Suprapubic skin (tissue), 4 donors: ENCODE measurements at regions not wholly inside any gene's neighbourhood (a gene's known extent, or its start where the extent isn't known, plus 50 kb on each side); places are given as distances from the start of the nearest gene placed in this dataset.

Source experiments
- DNase-seq, 2 donors: peaks; one replicate each; pipeline ENCODE4 v3.0.0-alpha.2; 2019; ENCODE audit warnings: low spot score in 2 of 2
- H3K27ac ChIP-seq: fragments of 200-600 bp; sonication (generic); one replicate; pipeline ENCODE4 v1.5.1; 2019
- H3K27me3 ChIP-seq: fragments of 200-600 bp; sonication (generic); one replicate; pipeline ENCODE4 v1.5.1; 2019
- H3K36me3 ChIP-seq: fragments of 200-600 bp; sonication (generic); one replicate; pipeline ENCODE4 v1.5.1; 2019
- H3K4me1 ChIP-seq: fragments of 200-600 bp; sonication (generic); one replicate; pipeline ENCODE4 v1.5.1; 2019
- H3K4me3 ChIP-seq: fragments of 200-600 bp; sonication (generic); one replicate; pipeline ENCODE4 v1.5.1; 2019; ENCODE audit warnings: mild to moderate bottlenecking
- H3K9me3 ChIP-seq: fragments of 200-600 bp; sonication (generic); one replicate; pipeline ENCODE4 v1.5.1; 2019
- EP300 ChIP-seq: sonication (generic); formaldehyde crosslinking; IDR thresholded peaks from one replicate; pipeline ENCODE4 v1.6.1; 2017; ENCODE audit warnings: antibody characterized with exemption
- POLR2A ChIP-seq, 2 donors: fragments of 450-650 bp; IDR thresholded peaks; one replicate each; pipeline ENCODE4 v1.6.1; 2017; ENCODE audit warnings: antibody characterized with exemption in 2 of 2, mild to moderate bottlenecking in 2 of 2, moderate library complexity in 2 of 2
- POLR2AphosphoS5 ChIP-seq, 3 donors: sonication (generic); formaldehyde crosslinking; IDR thresholded peaks; one replicate each; pipeline ENCODE4 v1.6.1; 2017; ENCODE audit warnings: antibody characterized with exemption in 3 of 3
- WGBS: methylation state at CpG from one replicate; pipeline ENCODE4 v1.1.5; 2018; 5-methylcytosine and 5-hydroxymethylcytosine counted together
- TF ChIP-seq, protein P1 (sequence below), 2 donors: fragments of 200-600 bp in 1 of 2; fragments of 450-650 bp in 1 of 2; sonication (generic) in 1 of 2; IDR thresholded peaks; one replicate each; pipeline ENCODE4 v1.5.1; 2016 to 2019; ENCODE audit warnings: antibody characterized with exemption in 2 of 2, mild to moderate bottlenecking in 1 of 2, moderate library complexity in 1 of 2

DNA sequence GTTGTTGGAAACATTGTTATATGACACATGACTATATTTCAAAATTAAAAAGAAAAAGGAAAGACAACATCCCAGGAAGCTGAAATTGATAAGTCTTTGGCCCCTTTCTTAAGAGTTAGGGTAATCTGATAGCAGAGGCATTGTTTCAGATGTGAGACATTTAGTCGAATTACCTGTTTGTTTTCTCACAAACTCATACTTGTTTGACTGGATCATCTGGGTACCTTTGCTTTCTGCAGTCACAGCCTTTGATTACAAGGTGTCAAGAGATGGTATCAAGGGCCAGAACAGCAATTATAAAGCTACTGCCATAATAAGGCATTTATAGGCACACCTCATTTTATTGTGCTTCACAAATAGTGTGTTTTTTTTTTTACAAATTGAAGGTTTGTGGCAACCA lies 136.3 kb downstream of the DUSP10 start:
- Histone ChIP-seq H3K4me1 (peaks cover 8% of the 10 kb centered on the region), H3K9me3 (no peaks in the 10 kb centered on the region), H3K4me3 (no peak overlapping the region), H3K27me3 (no peaks in the 10 kb centered on the region), H3K27ac (no peak overlapping the region), H3K36me3 (no peaks in the 10 kb centered on the region)
- no peak for DNase-seq
- 53% methylated on average over 1 of the region's 1 CpG for WGBS
- TF ChIP-seq POLR2A (IDR thresholded peaks at IDR 0.05) (no peak), EP300 (no peak), POLR2AphosphoS5 (IDR thresholded peaks at IDR 0.05) (no peak)
- TF ChIP-seq, protein P1, sequence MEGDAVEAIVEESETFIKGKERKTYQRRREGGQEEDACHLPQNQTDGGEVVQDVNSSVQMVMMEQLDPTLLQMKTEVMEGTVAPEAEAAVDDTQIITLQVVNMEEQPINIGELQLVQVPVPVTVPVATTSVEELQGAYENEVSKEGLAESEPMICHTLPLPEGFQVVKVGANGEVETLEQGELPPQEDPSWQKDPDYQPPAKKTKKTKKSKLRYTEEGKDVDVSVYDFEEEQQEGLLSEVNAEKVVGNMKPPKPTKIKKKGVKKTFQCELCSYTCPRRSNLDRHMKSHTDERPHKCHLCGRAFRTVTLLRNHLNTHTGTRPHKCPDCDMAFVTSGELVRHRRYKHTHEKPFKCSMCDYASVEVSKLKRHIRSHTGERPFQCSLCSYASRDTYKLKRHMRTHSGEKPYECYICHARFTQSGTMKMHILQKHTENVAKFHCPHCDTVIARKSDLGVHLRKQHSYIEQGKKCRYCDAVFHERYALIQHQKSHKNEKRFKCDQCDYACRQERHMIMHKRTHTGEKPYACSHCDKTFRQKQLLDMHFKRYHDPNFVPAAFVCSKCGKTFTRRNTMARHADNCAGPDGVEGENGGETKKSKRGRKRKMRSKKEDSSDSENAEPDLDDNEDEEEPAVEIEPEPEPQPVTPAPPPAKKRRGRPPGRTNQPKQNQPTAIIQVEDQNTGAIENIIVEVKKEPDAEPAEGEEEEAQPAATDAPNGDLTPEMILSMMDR (IDR thresholded peaks at IDR 0.05) = no peak

DNA sequence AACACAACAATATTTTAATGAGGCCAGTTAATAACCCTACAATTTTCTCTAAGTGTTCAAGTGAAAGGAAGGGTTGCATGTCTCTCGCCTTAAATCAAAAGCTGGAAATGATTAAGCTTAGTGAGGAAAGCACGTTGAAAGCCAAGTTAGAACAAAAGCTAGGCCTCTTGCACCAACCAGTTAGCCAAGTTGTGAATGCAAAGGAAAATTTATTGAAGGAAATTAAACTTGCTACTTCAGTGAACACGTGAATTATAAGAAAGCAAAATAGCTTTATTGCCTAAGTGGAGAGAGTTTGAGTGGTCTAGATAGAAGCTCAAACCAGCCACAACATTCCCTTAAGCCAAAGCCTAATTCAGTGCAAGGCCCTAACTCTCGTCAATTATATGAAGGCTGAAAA lies 135.6 kb downstream of the DUSP10 start:
- H3K36me3 ChIP-seq = no peaks in the 10 kb centered on the region
- no peaks in the 10 kb centered on the region for H3K9me3 ChIP-seq
- H3K27me3 ChIP-seq = no peaks in the 10 kb centered on the region
- no peak for TF ChIP-seq EP300
- no peak for TF ChIP-seq POLR2A (IDR thresholded peaks at IDR 0.05)
- no peak for TF ChIP-seq POLR2AphosphoS5 (IDR thresholded peaks at IDR 0.05)
- TF ChIP-seq, protein P1 (IDR thresholded peaks at IDR 0.05) = no peak
- no peak overlapping the region for H3K4me3 ChIP-seq
- no peak for DNase-seq
- H3K27ac ChIP-seq = no peak overlapping the region
- peaks cover 8% of the 10 kb centered on the region for H3K4me1 ChIP-seq
- WGBS = 33% methylated on average over 4 of the region's 4 CpGs

DNA sequence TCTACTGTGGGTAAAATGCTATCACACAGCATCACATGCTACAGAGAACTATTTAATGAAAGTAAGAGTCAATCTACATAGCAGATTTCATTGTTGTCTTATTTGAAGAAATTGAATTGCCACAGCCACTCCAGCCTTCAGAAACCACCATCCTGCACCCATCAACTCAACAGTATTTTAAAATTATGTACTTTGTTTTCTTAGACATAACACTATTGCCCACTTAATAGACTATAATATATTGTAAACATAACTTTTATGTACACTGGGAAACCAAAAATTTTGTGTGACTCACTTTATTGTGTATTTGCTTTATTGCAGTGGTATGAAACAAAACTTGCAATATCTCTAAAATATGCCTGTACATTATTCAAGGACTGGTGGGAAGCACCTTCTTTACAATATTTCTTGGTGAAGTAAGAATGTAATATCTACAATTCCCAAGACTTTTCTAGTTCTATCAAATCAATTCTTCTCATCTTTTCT lies 133.0 kb downstream of the DUSP10 start:
- H3K36me3 ChIP-seq = no peaks in the 10 kb centered on the region
- no peak for DNase-seq
- no peak for TF ChIP-seq POLR2AphosphoS5 (IDR thresholded peaks at IDR 0.05)
- TF ChIP-seq POLR2A (IDR thresholded peaks at IDR 0.05) = no peak
- TF ChIP-seq EP300 = no peak
- TF ChIP-seq, protein P1 (IDR thresholded peaks at IDR 0.05) = no peak
- H3K9me3 ChIP-seq = no peaks in the 10 kb centered on the region
- H3K27ac ChIP-seq = no peak overlapping the region
- H3K4me3 ChIP-seq = no peak overlapping the region
- peaks cover 24% of the 10 kb centered on the region for H3K4me1 ChIP-seq
- H3K27me3 ChIP-seq = no peaks in the 10 kb centered on the region

DNA sequence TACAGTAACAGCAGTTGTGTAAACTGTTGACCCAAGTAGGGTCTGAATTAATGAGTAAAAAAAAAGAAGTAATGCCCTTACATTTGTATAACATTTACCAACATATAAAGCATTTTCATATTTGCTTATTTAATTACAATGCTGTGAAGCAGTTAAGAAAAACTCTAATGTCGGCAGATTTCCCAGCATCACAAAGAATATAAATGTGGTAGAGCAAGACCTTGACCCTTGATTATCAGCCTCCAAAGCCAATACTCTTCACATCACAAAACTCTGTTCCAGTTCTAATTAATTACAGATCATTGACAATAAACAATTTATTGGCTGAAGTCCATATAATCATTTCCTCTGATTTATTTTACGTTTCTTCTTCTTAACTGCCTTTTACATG lies 130.2 kb downstream of the DUSP10 start:
- DNase-seq = no peak

DNA sequence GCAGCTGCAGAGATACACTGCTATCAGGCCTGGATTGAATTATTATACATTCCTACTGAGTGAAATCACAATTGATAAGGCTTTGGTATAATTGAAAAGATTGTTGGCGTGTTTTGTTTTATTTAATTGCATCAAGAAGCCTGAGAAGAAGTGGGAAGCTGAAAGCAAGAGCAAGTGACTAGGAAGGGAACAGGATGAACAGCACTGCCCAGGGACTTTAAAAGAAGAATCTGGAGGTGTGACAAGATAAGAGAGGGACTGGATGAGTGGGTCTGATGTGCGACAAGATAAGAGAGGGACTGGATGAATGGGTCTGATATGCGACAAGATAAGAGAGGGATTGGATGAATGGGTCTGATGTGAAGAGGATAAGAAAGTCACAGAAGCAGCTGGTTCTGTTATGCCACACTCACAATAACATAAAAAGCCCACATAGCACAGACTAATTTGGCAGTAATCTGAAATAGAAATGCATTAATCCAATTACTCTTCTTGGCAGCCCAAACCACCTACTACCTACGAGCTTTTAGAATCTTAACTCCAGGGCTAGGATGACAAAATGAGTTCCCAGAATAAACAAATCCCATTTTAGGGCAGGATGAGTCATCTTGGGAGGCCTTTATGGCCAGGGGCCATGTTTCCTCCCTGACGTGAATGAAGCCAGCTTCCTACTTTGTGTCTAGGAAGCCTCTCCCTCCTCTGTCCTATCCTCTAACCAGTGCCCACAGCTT lies 129.7 kb downstream of the DUSP10 start:
- no peak overlapping the region for H3K4me3 ChIP-seq
- H3K36me3 ChIP-seq = no peaks in the 10 kb centered on the region
- H3K27me3 ChIP-seq = no peaks in the 10 kb centered on the region
- peaks cover 16% of the 10 kb centered on the region for H3K4me1 ChIP-seq
- peak; percentile 77 to 82 for DNase-seq
- no peaks in the 10 kb centered on the region for H3K9me3 ChIP-seq
- TF ChIP-seq, protein P1 (IDR thresholded peaks at IDR 0.05) = no peak
- TF ChIP-seq POLR2AphosphoS5 (IDR thresholded peaks at IDR 0.05) = no peak
- no peak for TF ChIP-seq EP300
- no peak for TF ChIP-seq POLR2A (IDR thresholded peaks at IDR 0.05)
- WGBS = 19% methylated on average over 5 of the region's 5 CpGs
- H3K27ac ChIP-seq = peak overlapping the region; percentile 14

More for the DNA sequence above, 130.2 kb downstream of the DUSP10 start:
- Histone ChIP-seq H3K4me1 (peaks cover 17% of the 10 kb centered on the region), H3K36me3 (no peaks in the 10 kb centered on the region), H3K9me3 (no peaks in the 10 kb centered on the region), H3K27ac (peak overlapping the region; percentile 14), H3K27me3 (no peaks in the 10 kb centered on the region), H3K4me3 (no peak overlapping the region)
- 42% methylated on average over 2 of the region's 2 CpGs for WGBS
- TF ChIP-seq POLR2A (IDR thresholded peaks at IDR 0.05) (no peak), EP300 (no peak), POLR2AphosphoS5 (IDR thresholded peaks at IDR 0.05) (no peak)
- TF ChIP-seq, protein P1 (IDR thresholded peaks at IDR 0.05) = no peak
